ENCODE measurements at regions not wholly inside any gene's neighbourhood (a gene's known extent, or its start where the extent isn't known, plus 50 kb on each side); places are given as distances from the start of the nearest gene placed in this dataset.

DNA sequence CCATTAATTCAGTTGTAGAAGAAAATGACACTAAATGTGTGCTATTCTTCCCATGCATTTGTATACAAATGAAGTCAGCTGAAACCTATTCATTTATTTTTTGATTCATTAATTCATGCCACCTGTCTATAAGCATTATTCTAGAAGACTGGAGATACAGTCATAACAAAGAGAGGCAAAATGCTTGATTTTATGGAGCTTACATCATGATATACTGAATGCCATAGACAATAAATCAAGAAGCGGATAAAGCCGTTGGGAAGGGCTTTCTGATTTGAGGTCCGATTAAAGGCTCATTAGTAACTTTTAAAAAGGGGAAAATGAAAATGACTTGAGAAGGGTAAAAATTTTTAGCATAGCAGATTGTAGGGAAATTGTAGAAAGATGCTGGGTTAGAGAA is 494.9 kb downstream of the RERGL start:
- no peaks in the 10 kb centered on the region for H3K4me1 ChIP-seq (ENCODE audit: control insufficient read depth, low read depth, low read length)
- H2BK120ac ChIP-seq (ENCODE audit: low read depth, low read length) = no peak overlapping the region
- H4K8ac ChIP-seq (ENCODE audit: low read depth, low read length) = no peak overlapping the region
- no peak overlapping the region for H3K9ac ChIP-seq (ENCODE audit: low read length)
- no peak overlapping the region for H3K18ac ChIP-seq (ENCODE audit: low read length)
- H3K27ac ChIP-seq (ENCODE audit: low read depth, low read length) = no peak overlapping the region
- H2BK5ac ChIP-seq (ENCODE audit: low read length) = no peak overlapping the region
- no peaks in the 10 kb centered on the region for H3K79me1 ChIP-seq (ENCODE audit: low read length)
- no CpG with 5 or more reads among the region's 3 CpGs for WGBS (ENCODE audit: extremely low coverage, insufficient coverage, low lambda C conversion rate)
- H4K5ac ChIP-seq (ENCODE audit: low read length) = no peak overlapping the region
- no peak overlapping the region for H3K56ac ChIP-seq (ENCODE audit: low read length)
- H2BK15ac ChIP-seq (replicated peaks; ENCODE audit: low read depth) = no peak overlapping the region
- H3K23ac ChIP-seq (ENCODE audit: low read length) = no peak overlapping the region
- H3K36me3 ChIP-seq (ENCODE audit: control insufficient read depth, insufficient read depth, low read length) = no peaks in the 10 kb centered on the region
- no peaks in the 10 kb centered on the region for H3K27me3 ChIP-seq (ENCODE audit: insufficient read depth, low read length, poor library complexity)
- no peak overlapping the region for H3K4ac ChIP-seq (ENCODE audit: low read depth, low read length)
- H3K79me2 ChIP-seq (ENCODE audit: control insufficient read depth, insufficient read depth, low read length) = no peaks in the 10 kb centered on the region
- H3K4me2 ChIP-seq (ENCODE audit: low read length) = no peak overlapping the region
- H3K4me3 ChIP-seq (ENCODE audit: low read length) = no peak overlapping the region
- no peak overlapping the region for H2AK5ac ChIP-seq (ENCODE audit: low read length)
- no peak for DNase-seq

DNA sequence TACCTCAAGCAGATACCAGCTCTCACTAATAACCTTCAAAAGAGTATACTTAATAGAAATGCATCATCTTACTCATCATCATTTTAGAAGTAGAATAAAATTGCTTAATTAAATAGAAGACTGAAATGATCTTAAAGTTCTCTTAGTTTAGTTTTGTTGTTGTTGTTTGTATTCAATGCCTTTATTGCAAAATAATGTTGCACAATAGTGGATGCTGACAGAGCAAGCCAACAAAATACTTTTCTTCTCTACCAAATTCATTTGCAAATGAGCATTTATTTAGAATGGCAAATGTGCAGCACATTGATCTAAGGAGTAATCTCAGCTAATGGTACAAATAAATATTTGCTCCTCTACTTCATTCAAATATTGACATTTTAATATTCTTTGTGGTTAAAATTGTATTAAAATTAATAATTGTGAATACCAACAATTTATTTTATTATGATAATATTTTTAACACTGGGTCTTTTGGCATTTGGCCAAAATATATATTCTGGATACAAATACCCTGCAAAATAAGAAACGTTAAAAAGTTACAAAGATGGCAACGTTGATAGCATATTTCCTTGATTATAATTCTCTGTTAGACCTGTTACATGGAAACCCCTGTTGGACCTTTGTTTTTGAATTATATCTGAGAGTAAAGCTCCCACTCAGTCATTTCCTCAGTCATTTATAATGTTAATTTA is 496.1 kb downstream of the RERGL start:
- no peak overlapping the region for H3K18ac ChIP-seq (ENCODE audit: low read length)
- no peak overlapping the region for H2BK15ac ChIP-seq (replicated peaks; ENCODE audit: low read depth)
- no peak overlapping the region for H3K27ac ChIP-seq (ENCODE audit: low read depth, low read length)
- no peak overlapping the region for H2BK120ac ChIP-seq (ENCODE audit: low read depth, low read length)
- H4K8ac ChIP-seq (ENCODE audit: low read depth, low read length) = no peak overlapping the region
- no peak overlapping the region for H3K9ac ChIP-seq (ENCODE audit: low read length)
- H3K23ac ChIP-seq (ENCODE audit: low read length) = no peak overlapping the region
- H3K79me2 ChIP-seq (ENCODE audit: control insufficient read depth, insufficient read depth, low read length) = no peaks in the 10 kb centered on the region
- no peak overlapping the region for H3K4me3 ChIP-seq (ENCODE audit: low read length)
- H3K27me3 ChIP-seq (ENCODE audit: insufficient read depth, low read length, poor library complexity) = no peaks in the 10 kb centered on the region
- H3K79me1 ChIP-seq (ENCODE audit: low read length) = no peaks in the 10 kb centered on the region
- no peak overlapping the region for H2BK5ac ChIP-seq (ENCODE audit: low read length)
- no peaks in the 10 kb centered on the region for H3K36me3 ChIP-seq (ENCODE audit: control insufficient read depth, insufficient read depth, low read length)
- no peak overlapping the region for H3K4me2 ChIP-seq (ENCODE audit: low read length)
- no CpG with 5 or more reads among the region's 2 CpGs for WGBS (ENCODE audit: extremely low coverage, insufficient coverage, low lambda C conversion rate)
- H4K5ac ChIP-seq (ENCODE audit: low read length) = no peak overlapping the region
- no peaks in the 10 kb centered on the region for H3K4me1 ChIP-seq (ENCODE audit: control insufficient read depth, low read depth, low read length)
- DNase-seq = no peak
- H3K4ac ChIP-seq (ENCODE audit: low read depth, low read length) = no peak overlapping the region
- H3K56ac ChIP-seq (ENCODE audit: low read length) = no peak overlapping the region
- H2AK5ac ChIP-seq (ENCODE audit: low read length) = no peak overlapping the region

- no peaks in the 10 kb centered on the region for H3K79me2 ChIP-seq (ENCODE audit: control insufficient read depth, insufficient read depth, low read length)
- H3K4me3 ChIP-seq (ENCODE audit: low read length) = no peak overlapping the region
- no peak overlapping the region for H3K56ac ChIP-seq (ENCODE audit: low read length)
- H3K23ac ChIP-seq (ENCODE audit: low read length) = no peak overlapping the region
- no peak overlapping the region for H2BK120ac ChIP-seq (ENCODE audit: low read depth, low read length)
- no peak overlapping the region for H4K8ac ChIP-seq (ENCODE audit: low read depth, low read length)
- no peaks in the 10 kb centered on the region for H3K4me1 ChIP-seq (ENCODE audit: control insufficient read depth, low read depth, low read length)
- no peaks in the 10 kb centered on the region for H3K36me3 ChIP-seq (ENCODE audit: control insufficient read depth, insufficient read depth, low read length)
- H2BK5ac ChIP-seq (ENCODE audit: low read length) = no peak overlapping the region
- H3K18ac ChIP-seq (ENCODE audit: low read length) = no peak overlapping the region
- H3K27ac ChIP-seq (ENCODE audit: low read depth, low read length) = no peak overlapping the region
- WGBS (ENCODE audit: extremely low coverage, insufficient coverage, low lambda C conversion rate) = no CpG with 5 or more reads among the region's 4 CpGs
- no peak overlapping the region for H3K9ac ChIP-seq (ENCODE audit: low read length)
- H3K27me3 ChIP-seq (ENCODE audit: insufficient read depth, low read length, poor library complexity) = no peaks in the 10 kb centered on the region
- H3K4ac ChIP-seq (ENCODE audit: low read depth, low read length) = no peak overlapping the region
- no peaks in the 10 kb centered on the region for H3K79me1 ChIP-seq (ENCODE audit: low read length)
- DNase-seq = no peak
- no peak overlapping the region for H4K5ac ChIP-seq (ENCODE audit: low read length)
- H2BK15ac ChIP-seq (replicated peaks; ENCODE audit: low read depth) = no peak overlapping the region
- H2AK5ac ChIP-seq (ENCODE audit: low read length) = no peak overlapping the region
- no peak overlapping the region for H3K4me2 ChIP-seq (ENCODE audit: low read length)
Observed at GRCh38 chr12:17592472-17592871, 497.5 kb downstream of the RERGL start.

DNA sequence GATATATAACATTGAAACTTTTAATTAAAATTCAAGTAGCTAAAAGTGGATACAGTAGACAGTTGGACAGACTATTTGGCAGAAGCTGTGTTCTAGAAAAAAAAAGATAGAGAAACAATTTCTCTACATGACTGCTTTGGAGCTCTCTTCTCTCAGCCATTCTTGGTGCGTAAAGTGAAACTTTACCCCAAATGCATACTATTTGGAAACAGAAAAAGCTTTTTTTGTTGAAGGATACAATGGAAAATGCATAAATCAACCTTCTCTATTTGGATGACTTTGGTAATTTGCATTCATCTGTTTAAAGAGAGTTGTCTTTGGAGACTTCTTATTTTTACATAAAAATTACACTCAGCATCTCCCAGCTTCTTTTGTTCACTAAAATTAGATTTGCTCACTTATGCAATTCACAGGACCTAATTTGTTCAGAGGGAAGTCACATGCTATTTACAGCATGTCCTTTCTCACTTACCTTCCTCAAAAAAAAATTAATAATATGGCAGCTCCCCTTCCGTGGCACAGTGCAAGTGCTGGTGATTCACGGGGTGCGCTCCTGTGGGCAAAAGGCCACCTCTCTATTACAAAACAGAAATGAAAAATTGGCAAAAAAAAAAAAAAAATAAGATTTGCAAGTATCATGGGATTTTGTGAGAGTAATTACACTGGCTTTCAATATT is 498.9 kb downstream of the RERGL start:
- Histone ChIP-seq H3K27ac (ENCODE audit: low read depth, low read length) (no peak overlapping the region), H3K4me2 (ENCODE audit: low read length) (no peak overlapping the region), H3K4ac (ENCODE audit: low read depth, low read length) (no peak overlapping the region), H3K79me2 (ENCODE audit: control insufficient read depth, insufficient read depth, low read length) (no peaks in the 10 kb centered on the region), H4K5ac (ENCODE audit: low read length) (no peak overlapping the region), H3K23ac (ENCODE audit: low read length) (no peak overlapping the region), H3K18ac (ENCODE audit: low read length) (no peak overlapping the region), H3K56ac (ENCODE audit: low read length) (no peak overlapping the region), H2BK5ac (ENCODE audit: low read length) (no peak overlapping the region), H2BK15ac (replicated peaks; ENCODE audit: low read depth) (no peak overlapping the region), H2BK120ac (ENCODE audit: low read depth, low read length) (no peak overlapping the region), H3K9ac (ENCODE audit: low read length) (no peak overlapping the region), H3K27me3 (ENCODE audit: insufficient read depth, low read length, poor library complexity) (no peaks in the 10 kb centered on the region), H4K8ac (ENCODE audit: low read depth, low read length) (no peak overlapping the region), H3K4me3 (ENCODE audit: low read length) (no peak overlapping the region), H3K36me3 (ENCODE audit: control insufficient read depth, insufficient read depth, low read length) (no peaks in the 10 kb centered on the region), H3K79me1 (ENCODE audit: low read length) (no peaks in the 10 kb centered on the region), H2AK5ac (ENCODE audit: low read length) (no peak overlapping the region), H3K4me1 (ENCODE audit: control insufficient read depth, low read depth, low read length) (no peaks in the 10 kb centered on the region)
- no CpG with 5 or more reads among the region's 4 CpGs for WGBS (ENCODE audit: extremely low coverage, insufficient coverage, low lambda C conversion rate)
- DNase-seq = no peak

GRCh38 chr12:17588968-17589367 is 501.0 kb downstream of the RERGL start:
- Histone ChIP-seq H3K18ac (ENCODE audit: low read length) (no peak overlapping the region), H4K8ac (ENCODE audit: low read depth, low read length) (no peak overlapping the region), H2BK120ac (ENCODE audit: low read depth, low read length) (no peak overlapping the region), H2AK5ac (ENCODE audit: low read length) (no peak overlapping the region), H4K5ac (ENCODE audit: low read length) (no peak overlapping the region), H3K4me2 (ENCODE audit: low read length) (no peak overlapping the region), H3K56ac (ENCODE audit: low read length) (peak overlapping the region; percentile 17), H2BK15ac (replicated peaks; ENCODE audit: low read depth) (no peak overlapping the region), H2BK5ac (ENCODE audit: low read length) (no peak overlapping the region), H3K4me1 (ENCODE audit: control insufficient read depth, low read depth, low read length) (no peaks in the 10 kb centered on the region), H3K79me2 (ENCODE audit: control insufficient read depth, insufficient read depth, low read length) (no peaks in the 10 kb centered on the region), H3K4ac (ENCODE audit: low read depth, low read length) (no peak overlapping the region), H3K23ac (ENCODE audit: low read length) (no peak overlapping the region), H3K4me3 (ENCODE audit: low read length) (no peak overlapping the region), H3K9ac (ENCODE audit: low read length) (no peak overlapping the region), H3K27me3 (ENCODE audit: insufficient read depth, low read length, poor library complexity) (no peaks in the 10 kb centered on the region), H3K36me3 (ENCODE audit: control insufficient read depth, insufficient read depth, low read length) (no peaks in the 10 kb centered on the region), H3K27ac (ENCODE audit: low read depth, low read length) (no peak overlapping the region), H3K79me1 (ENCODE audit: low read length) (no peaks in the 10 kb centered on the region)
- no CpG with 5 or more reads among the region's 5 CpGs for WGBS (ENCODE audit: extremely low coverage, insufficient coverage, low lambda C conversion rate)
- DNase-seq = peak; percentile 80
